ENCODE measurements at regions not wholly inside any gene's neighbourhood (a gene's known extent, or its start where the extent isn't known, plus 50 kb on each side); places are given as distances from the start of the nearest gene placed in this dataset.

DNA sequence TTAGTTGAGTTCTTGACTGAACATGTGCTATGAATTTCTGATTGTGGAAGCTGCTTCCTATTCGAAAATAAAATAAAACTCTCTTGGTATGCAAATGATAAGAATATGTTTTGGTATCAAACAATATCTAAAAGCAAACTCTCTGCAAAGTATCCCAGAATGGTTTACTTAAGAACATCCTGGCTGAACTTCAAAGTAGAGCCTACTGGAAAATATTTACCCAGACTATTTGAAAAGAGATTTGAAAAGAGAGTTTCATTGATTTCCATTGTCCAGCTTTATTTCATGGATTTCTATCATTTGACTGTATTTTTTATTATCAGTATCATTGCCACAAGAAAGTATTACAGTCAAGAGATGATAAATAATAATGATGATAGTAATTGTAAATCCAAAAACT is 171.1 kb upstream of the SLC7A11 start:
- Histone ChIP-seq H3K36me3 (ENCODE audit: control insufficient read depth, low read length) (no peaks in the 10 kb centered on the region), H3K27me3 (ENCODE audit: control insufficient read depth, low read length) (no peaks in the 10 kb centered on the region), H3K9me2 (replicated peaks; ENCODE audit: control insufficient read depth, low read length) (no peaks in the 10 kb centered on the region), H3K79me2 (ENCODE audit: control insufficient read depth, low read length) (no peaks in the 10 kb centered on the region), H3F3A (ENCODE audit: control insufficient read depth, insufficient read depth) (no peaks in the 10 kb centered on the region), H3K4me1 (ENCODE audit: control insufficient read depth, low read length) (no peaks in the 10 kb centered on the region), H3K27ac (ENCODE audit: low read depth, low read length) (no peak overlapping the region), H3K9me3 (ENCODE audit: control insufficient read depth, insufficient read depth, low read length) (no peaks in the 10 kb centered on the region), H3K4me2 (ENCODE audit: low read length) (no peak overlapping the region), H4K20me1 (ENCODE audit: control insufficient read depth, insufficient read depth, low read depth, low read length) (no peaks in the 10 kb centered on the region), H3K4me3 (ENCODE audit: low read length) (no peak overlapping the region)
- TF ChIP-seq EZH2phosphoT487 (IDR thresholded peaks at IDR 0.05; ENCODE audit: borderline replicate concordance, low read length) (no peak), CTCF (IDR thresholded peaks at IDR 0.05; ENCODE audit: low read depth, low read length, poor library complexity, severe bottlenecking) (no peak)

DNA sequence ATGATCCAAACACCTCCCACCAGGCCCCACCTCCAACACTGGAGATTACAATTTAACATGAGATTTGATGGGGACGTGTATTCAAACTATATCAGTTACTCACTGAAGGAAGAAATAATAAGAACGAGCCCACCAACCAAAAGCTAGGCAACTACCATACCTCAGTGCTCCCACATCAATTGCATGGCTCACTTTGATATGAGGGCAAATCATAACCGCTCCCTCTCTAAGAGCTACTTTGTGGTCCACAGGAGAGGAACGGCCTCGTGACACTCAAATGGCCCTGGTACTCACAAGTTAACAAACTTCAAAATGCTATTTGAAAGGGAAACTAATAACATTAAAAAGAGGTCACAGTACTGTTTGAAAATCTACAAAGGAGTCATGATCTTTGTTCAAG is 170.7 kb upstream of the SLC7A11 start:
- Histone ChIP-seq H3K79me2 (ENCODE audit: control insufficient read depth, low read length) (no peaks in the 10 kb centered on the region), H3K4me1 (ENCODE audit: control insufficient read depth, low read length) (no peaks in the 10 kb centered on the region), H3K27me3 (ENCODE audit: control insufficient read depth, low read length) (no peaks in the 10 kb centered on the region), H3K27ac (ENCODE audit: low read depth, low read length) (no peak overlapping the region), H3K4me3 (ENCODE audit: low read length) (no peak overlapping the region), H3K36me3 (ENCODE audit: control insufficient read depth, low read length) (no peaks in the 10 kb centered on the region), H3K4me2 (ENCODE audit: low read length) (no peak overlapping the region), H4K20me1 (ENCODE audit: control insufficient read depth, insufficient read depth, low read depth, low read length) (no peaks in the 10 kb centered on the region), H3K9me2 (replicated peaks; ENCODE audit: control insufficient read depth, low read length) (no peaks in the 10 kb centered on the region), H3K9me3 (ENCODE audit: control insufficient read depth, insufficient read depth, low read length) (no peaks in the 10 kb centered on the region), H3F3A (ENCODE audit: control insufficient read depth, insufficient read depth) (no peaks in the 10 kb centered on the region)
- no peak for TF ChIP-seq CTCF (IDR thresholded peaks at IDR 0.05; ENCODE audit: low read depth, low read length, poor library complexity, severe bottlenecking)
- TF ChIP-seq EZH2phosphoT487 (IDR thresholded peaks at IDR 0.05; ENCODE audit: borderline replicate concordance, low read length): no peak

- H4K20me1 ChIP-seq (ENCODE audit: control insufficient read depth, insufficient read depth, low read depth, low read length): no peaks in the 10 kb centered on the region
- H3F3A ChIP-seq (ENCODE audit: control insufficient read depth, insufficient read depth): no peaks in the 10 kb centered on the region
- H3K27me3 ChIP-seq (ENCODE audit: control insufficient read depth, low read length): no peaks in the 10 kb centered on the region
- no peaks in the 10 kb centered on the region for H3K9me2 ChIP-seq (replicated peaks; ENCODE audit: control insufficient read depth, low read length)
- no peaks in the 10 kb centered on the region for H3K36me3 ChIP-seq (ENCODE audit: control insufficient read depth, low read length)
- no peak for TF ChIP-seq EZH2phosphoT487 (IDR thresholded peaks at IDR 0.05; ENCODE audit: borderline replicate concordance, low read length)
- no peak for TF ChIP-seq CTCF (IDR thresholded peaks at IDR 0.05; ENCODE audit: low read depth, low read length, poor library complexity, severe bottlenecking)
- H3K4me2 ChIP-seq (ENCODE audit: low read length): no peak overlapping the region
- no peaks in the 10 kb centered on the region for H3K4me1 ChIP-seq (ENCODE audit: control insufficient read depth, low read length)
- H3K4me3 ChIP-seq (ENCODE audit: low read length): no peak overlapping the region
- H3K9me3 ChIP-seq (ENCODE audit: control insufficient read depth, insufficient read depth, low read length): no peaks in the 10 kb centered on the region
- H3K27ac ChIP-seq (ENCODE audit: low read depth, low read length): no peak overlapping the region
- no peaks in the 10 kb centered on the region for H3K79me2 ChIP-seq (ENCODE audit: control insufficient read depth, low read length)
These were observed 168.1 kb upstream of the SLC7A11 start for GRCh38 chr4:138410266-138410665.

- TF ChIP-seq EZH2phosphoT487 (IDR thresholded peaks at IDR 0.05; ENCODE audit: borderline replicate concordance, low read length) (no peak), CTCF (IDR thresholded peaks at IDR 0.05; ENCODE audit: low read depth, low read length, poor library complexity, severe bottlenecking) (no peak)
- Histone ChIP-seq H3K27me3 (ENCODE audit: control insufficient read depth, low read length) (no peaks in the 10 kb centered on the region), H3K9me2 (replicated peaks; ENCODE audit: control insufficient read depth, low read length) (no peaks in the 10 kb centered on the region), H3K36me3 (ENCODE audit: control insufficient read depth, low read length) (no peaks in the 10 kb centered on the region), H3K4me3 (ENCODE audit: low read length) (no peak overlapping the region), H3K27ac (ENCODE audit: low read depth, low read length) (no peak overlapping the region), H4K20me1 (ENCODE audit: control insufficient read depth, insufficient read depth, low read depth, low read length) (no peaks in the 10 kb centered on the region), H3K4me2 (ENCODE audit: low read length) (no peak overlapping the region), H3K9me3 (ENCODE audit: control insufficient read depth, insufficient read depth, low read length) (no peaks in the 10 kb centered on the region), H3K79me2 (ENCODE audit: control insufficient read depth, low read length) (no peaks in the 10 kb centered on the region), H3F3A (ENCODE audit: control insufficient read depth, insufficient read depth) (no peaks in the 10 kb centered on the region), H3K4me1 (ENCODE audit: control insufficient read depth, low read length) (no peaks in the 10 kb centered on the region)
These were observed 167.5 kb upstream of the SLC7A11 start for GRCh38 chr4:138409670-138410069.

Measured in DOHH2 (cell line).